Activated naive CD4-positive, alpha-beta T cell treated with anti-CD3 and anti-CD28 coated beads, Interleukin-2, amount 50 U/mL, for 24 hours (primary cell): ENCODE measurements at regions not wholly inside any gene's neighbourhood (a gene's known extent, or its start where the extent isn't known, plus 50 kb on each side); places are given as distances from the start of the nearest gene placed in this dataset.
A peak's percentile ranks its signal among the peaks of the same experiment; 100 is the strongest.

Experiments
- H3K27ac Mint-ChIP-seq: one replicate; pipeline ENCODE4 v1.8.0; 2021; ENCODE audit warnings: mild to moderate bottlenecking, mixed read lengths
- H3K27me3 Mint-ChIP-seq: one replicate; pipeline ENCODE4 v1.8.0; 2021; ENCODE audit warnings: mixed read lengths
- H3K36me3 Mint-ChIP-seq: one replicate; pipeline ENCODE4 v1.8.0; 2021; ENCODE audit warnings: mixed read lengths
- H3K4me1 Mint-ChIP-seq: one replicate; pipeline ENCODE4 v1.8.0; 2021; ENCODE audit warnings: mixed read lengths
- H3K4me3 Mint-ChIP-seq: one replicate; pipeline ENCODE4 v1.8.0; 2021; ENCODE audit warnings: mild to moderate bottlenecking, mixed read lengths
- H3K9me3 Mint-ChIP-seq: one replicate; pipeline ENCODE4 v1.8.0; 2021; ENCODE audit warnings: mixed read lengths

DNA sequence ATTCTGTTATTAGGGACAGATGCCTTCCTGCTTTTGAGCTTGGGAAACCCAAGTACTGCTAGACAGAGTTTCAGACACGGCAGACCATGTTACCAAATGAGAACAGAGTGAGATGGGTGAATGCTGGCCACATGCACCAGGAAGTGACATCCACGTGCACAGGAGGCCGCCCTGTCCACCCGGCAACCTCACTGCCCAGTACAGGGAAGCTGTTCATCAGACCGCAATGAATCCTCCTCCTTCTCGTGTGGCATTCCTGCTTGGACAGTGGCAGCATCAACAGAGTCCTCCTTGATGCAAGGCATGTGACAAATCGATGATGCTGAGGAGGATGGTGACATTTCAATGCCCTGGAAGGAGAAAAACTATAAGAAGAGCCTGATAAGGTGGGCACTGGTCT lies 191.0 kb upstream of the SOX1 start:
- no peak overlapping the region for H3K27ac Mint-ChIP-seq
- no peaks in the 10 kb centered on the region for H3K4me1 Mint-ChIP-seq
- H3K27me3 Mint-ChIP-seq, result peaks cover 4% of the 10 kb centered on the region
- no peaks in the 10 kb centered on the region for H3K36me3 Mint-ChIP-seq
- no peaks in the 10 kb centered on the region for H3K9me3 Mint-ChIP-seq
- no peak overlapping the region for H3K4me3 Mint-ChIP-seq

DNA sequence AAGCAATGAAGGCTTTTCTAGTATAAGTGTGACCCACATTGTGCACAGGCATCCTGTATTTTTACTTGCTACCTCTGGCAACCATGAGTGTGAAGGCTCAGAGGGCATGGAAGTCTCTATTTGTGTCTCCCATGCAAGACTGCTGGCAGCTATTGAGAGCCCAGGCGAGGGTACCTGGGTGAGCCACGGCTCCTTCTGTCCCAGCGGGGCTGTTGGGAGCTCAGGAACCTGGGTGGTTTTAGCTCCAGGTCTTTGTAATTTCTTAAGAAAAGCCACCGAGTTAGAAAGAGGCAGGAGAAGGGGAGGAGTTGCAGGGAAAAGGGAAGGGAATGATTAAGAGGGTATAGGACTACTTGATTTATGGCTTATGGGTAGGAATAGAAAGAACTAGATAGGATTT lies 190.4 kb upstream of the SOX1 start:
- Mint-ChIP-seq H3K9me3 (no peaks in the 10 kb centered on the region), H3K4me1 (no peaks in the 10 kb centered on the region), H3K27ac (no peak overlapping the region), H3K4me3 (no peak overlapping the region), H3K36me3 (no peaks in the 10 kb centered on the region), H3K27me3 (peaks cover 4% of the 10 kb centered on the region)

DNA sequence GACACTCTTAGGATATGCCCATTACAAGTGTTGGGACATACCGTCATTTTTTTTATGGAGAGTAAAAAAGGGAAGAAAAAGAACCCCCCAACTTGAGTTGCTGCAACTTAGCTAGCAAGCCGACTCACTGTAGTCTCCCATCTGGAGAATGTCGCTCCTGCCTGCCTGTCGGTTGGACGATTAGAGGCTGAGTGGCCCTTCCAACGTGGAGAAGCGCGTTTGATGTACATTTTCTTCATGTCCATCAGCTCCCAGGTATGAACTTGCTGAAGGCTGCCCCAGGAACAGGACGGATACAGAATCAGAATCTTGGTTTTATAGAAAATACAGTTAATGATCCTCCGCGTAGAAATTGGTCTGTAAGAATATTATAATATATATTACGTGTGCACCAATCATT lies 189.0 kb upstream of the SOX1 start:
- no peaks in the 10 kb centered on the region for H3K36me3 Mint-ChIP-seq

DNA sequence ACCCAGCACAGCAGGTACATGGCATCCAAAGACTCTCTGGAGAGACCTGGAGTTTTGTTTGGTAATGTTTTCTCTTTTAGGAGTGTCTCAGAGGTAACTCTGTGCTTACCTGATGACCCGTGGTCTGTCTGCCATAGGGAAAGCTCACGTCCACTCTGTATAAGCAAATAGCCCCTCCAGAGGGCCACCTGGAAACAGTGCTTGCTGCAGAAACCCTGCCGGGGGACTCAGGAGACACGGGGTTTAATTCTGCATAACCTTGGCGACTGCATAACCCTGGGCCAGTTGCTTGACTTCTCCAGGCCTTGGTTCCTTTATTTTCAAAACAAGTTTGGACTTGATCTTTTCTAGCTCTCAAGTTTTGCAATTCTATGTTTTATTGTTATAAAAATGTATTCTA lies 187.2 kb upstream of the SOX1 start:
- no peaks in the 10 kb centered on the region for H3K9me3 Mint-ChIP-seq
- H3K4me1 Mint-ChIP-seq, result no peaks in the 10 kb centered on the region
- H3K27me3 Mint-ChIP-seq, result no peaks in the 10 kb centered on the region
- H3K4me3 Mint-ChIP-seq, result no peak overlapping the region
- no peaks in the 10 kb centered on the region for H3K36me3 Mint-ChIP-seq
- H3K27ac Mint-ChIP-seq, result no peak overlapping the region

More for the DNA sequence above, 189.0 kb upstream of the SOX1 start:
- no peak overlapping the region for H3K27ac Mint-ChIP-seq
- peaks cover 2% of the 10 kb centered on the region for H3K27me3 Mint-ChIP-seq
- H3K4me1 Mint-ChIP-seq, result no peaks in the 10 kb centered on the region
- H3K4me3 Mint-ChIP-seq, result no peak overlapping the region
- H3K9me3 Mint-ChIP-seq, result no peaks in the 10 kb centered on the region

DNA sequence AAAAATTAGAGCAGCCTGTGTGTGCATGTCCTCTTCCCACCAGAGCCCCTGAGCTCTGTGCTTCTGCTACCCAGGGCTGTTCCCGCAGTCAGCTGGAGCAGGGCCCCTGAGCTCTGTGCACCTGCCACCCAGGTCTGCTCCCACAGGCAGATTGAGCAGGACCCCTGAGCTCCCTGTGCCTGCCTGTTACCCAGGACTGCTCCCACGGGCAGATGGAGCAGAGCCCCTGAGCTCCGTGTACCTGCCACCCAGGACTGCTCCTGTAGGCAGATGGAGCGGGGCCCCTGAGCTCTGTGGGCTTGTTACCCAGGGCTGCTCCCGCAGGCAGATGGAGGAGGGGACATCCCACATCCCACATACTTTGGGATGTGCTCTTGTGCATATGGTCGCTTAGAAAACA lies 186.8 kb upstream of the SOX1 start:
- Mint-ChIP-seq H3K9me3 (no peaks in the 10 kb centered on the region), H3K27ac (peak overlapping the region; percentile 35), H3K36me3 (no peaks in the 10 kb centered on the region), H3K4me3 (no peak overlapping the region), H3K27me3 (no peaks in the 10 kb centered on the region), H3K4me1 (no peaks in the 10 kb centered on the region)

DNA sequence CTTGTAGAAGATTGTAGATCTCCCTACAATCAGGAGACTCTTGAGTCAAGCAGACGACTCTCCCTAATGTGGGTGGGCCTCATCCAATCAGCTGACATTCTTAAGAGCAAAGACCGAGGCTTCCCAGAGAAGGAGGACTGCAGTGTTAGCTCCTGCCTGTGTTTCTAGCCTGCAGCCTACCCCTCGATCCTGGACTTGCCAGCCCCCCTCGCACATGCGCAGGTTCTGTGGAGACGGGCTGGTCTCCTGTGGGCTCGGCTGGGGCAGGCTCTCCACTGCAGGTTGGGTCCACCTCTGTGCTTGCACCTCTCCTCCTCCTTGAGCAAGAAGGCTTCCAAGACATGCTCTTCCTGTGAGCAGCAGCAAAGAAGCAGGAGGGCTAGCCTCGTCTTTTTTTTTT lies 185.2 kb upstream of the SOX1 start:
- Mint-ChIP-seq H3K36me3 (no peaks in the 10 kb centered on the region), H3K9me3 (no peaks in the 10 kb centered on the region), H3K4me1 (no peaks in the 10 kb centered on the region), H3K27me3 (no peaks in the 10 kb centered on the region), H3K4me3 (no peak overlapping the region), H3K27ac (no peak overlapping the region)

DNA sequence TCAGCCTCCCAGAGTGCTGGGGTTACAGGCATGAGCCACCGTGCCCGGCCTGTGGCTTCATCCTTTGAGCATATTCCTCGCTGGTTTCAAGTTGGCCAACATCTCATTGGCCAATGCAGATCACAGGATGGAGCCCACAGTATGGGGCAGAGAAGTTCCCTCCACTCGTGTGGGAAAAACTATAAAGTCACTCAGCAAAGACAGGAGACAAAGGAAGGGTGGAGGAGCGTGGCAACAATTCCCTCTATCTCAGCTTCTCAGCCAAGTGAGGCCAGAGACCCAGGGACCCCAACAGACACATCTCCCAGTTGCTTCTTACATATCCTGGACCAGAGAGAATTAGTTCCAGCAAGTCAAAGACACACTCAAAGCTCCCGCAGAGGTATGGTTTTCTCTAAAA lies 184.6 kb upstream of the SOX1 start:
- no peaks in the 10 kb centered on the region for H3K4me1 Mint-ChIP-seq
- no peak overlapping the region for H3K27ac Mint-ChIP-seq
- no peaks in the 10 kb centered on the region for H3K9me3 Mint-ChIP-seq
- H3K27me3 Mint-ChIP-seq, result no peaks in the 10 kb centered on the region
- no peak overlapping the region for H3K4me3 Mint-ChIP-seq
- H3K36me3 Mint-ChIP-seq, result no peaks in the 10 kb centered on the region

DNA sequence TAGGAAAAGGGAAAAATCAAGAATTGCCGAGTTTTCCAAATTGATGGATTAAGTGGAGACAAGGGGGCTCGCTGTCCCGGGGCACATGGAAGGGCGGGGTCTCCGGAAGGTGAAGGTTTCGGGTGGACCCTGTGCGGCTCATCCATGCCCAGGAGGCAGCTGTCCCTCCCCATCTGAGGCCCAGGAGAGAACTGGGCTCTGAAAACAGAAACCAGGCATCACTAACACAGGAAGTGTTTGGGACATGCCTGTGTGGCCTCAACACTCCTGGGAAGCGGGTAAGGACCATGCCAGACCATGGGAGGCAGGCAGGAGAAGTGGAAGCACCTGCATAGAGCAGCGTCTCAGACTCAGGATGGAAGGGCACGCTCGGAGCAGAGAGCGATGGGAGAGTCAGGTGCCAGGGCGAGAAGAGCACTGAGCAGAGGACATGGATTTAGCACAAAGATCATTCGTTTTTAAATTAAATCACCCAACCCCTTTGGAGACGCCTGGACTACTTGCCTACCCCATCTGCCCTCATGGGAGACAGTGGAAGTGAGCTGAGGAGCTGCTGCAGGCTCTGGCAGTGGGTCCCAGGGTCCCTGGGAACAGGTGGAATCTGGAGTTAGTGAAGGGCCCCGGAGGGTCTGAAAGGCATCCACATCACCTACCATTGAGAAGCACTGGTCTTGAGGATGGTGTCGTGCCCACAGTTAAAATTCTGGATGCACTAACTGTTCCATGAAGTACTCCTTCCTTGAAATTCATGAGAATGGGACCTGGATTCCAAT lies 183.2 kb upstream of the SOX1 start:
- Mint-ChIP-seq H3K4me1 (no peaks in the 10 kb centered on the region), H3K27ac (no peak overlapping the region), H3K27me3 (no peaks in the 10 kb centered on the region)

DNA sequence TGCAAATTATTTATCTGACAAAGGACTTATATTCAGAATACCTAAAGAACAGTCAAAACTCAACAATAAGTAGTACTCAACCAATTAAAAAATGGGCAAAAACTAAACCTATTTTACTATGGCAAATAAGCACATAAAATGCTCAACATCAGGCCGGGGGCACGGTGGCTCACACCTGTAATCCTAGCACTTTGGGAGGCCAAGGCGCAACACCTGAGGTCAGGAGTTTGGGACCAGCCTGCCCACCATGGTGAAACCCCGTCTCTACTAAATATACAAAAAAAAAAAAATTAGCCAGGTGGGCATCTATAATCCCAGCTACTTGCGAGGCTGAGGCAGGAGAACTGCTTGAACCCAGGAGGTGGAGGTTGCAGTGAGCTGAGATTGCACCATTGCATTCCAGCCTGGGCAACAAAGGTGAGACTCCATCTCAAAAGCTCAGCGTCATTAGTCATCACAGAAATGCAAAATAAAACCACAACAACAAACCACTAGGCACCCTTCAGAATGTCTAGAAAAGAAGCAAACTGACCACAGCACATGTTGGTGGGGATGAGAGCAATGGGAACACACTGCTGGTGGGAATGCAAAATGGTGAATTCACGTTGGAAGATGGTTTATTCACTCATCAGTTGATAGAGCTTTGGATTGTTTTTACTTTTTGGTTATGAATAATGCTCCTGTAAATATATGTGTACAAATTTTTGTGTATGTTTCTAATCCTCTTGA lies 180.6 kb upstream of the SOX1 start:
- H3K27ac Mint-ChIP-seq, result no peak overlapping the region
- H3K36me3 Mint-ChIP-seq, result no peaks in the 10 kb centered on the region
- H3K4me1 Mint-ChIP-seq, result no peaks in the 10 kb centered on the region
- H3K9me3 Mint-ChIP-seq, result peaks cover 6% of the 10 kb centered on the region
- peaks cover 11% of the 10 kb centered on the region for H3K27me3 Mint-ChIP-seq
- H3K4me3 Mint-ChIP-seq, result no peak overlapping the region

More for the DNA sequence above, 183.2 kb upstream of the SOX1 start:
- Mint-ChIP-seq H3K4me3 (no peak overlapping the region), H3K36me3 (no peaks in the 10 kb centered on the region), H3K9me3 (no peaks in the 10 kb centered on the region)

DNA sequence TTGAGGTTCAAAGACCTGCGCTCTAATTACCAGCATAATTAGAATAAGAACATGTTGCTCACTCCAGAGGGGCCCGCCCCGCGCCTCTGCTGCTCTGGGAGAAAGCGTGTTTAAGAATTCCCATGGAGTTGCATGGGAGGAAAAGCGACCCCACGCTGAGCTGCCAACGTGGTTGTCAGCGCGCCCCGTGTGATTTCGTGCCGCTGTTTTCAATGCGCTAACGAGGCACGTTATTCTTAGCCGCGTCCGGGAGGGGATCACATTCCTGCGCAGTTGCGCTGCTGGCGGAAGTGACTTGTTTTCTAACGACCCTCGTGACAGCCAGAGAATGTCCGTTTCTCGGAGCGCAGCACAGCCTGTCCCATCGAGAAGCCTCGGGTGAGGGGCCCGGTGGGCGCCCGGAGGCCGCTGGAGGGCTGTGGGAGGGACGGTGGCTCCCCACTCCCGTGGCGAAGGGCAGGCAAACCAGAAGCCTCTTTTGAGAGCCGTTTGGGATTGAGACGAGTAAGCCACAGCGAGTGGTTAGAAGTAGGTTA lies 173.8 kb upstream of the SOX1 start:
- H3K36me3 Mint-ChIP-seq, result no peaks in the 10 kb centered on the region
- H3K27me3 Mint-ChIP-seq, result peaks cover 45% of the 10 kb centered on the region
- H3K4me1 Mint-ChIP-seq, result no peaks in the 10 kb centered on the region
- H3K4me3 Mint-ChIP-seq, result no peak overlapping the region
- H3K9me3 Mint-ChIP-seq, result peaks cover 19% of the 10 kb centered on the region
- H3K27ac Mint-ChIP-seq, result no peak overlapping the region

DNA sequence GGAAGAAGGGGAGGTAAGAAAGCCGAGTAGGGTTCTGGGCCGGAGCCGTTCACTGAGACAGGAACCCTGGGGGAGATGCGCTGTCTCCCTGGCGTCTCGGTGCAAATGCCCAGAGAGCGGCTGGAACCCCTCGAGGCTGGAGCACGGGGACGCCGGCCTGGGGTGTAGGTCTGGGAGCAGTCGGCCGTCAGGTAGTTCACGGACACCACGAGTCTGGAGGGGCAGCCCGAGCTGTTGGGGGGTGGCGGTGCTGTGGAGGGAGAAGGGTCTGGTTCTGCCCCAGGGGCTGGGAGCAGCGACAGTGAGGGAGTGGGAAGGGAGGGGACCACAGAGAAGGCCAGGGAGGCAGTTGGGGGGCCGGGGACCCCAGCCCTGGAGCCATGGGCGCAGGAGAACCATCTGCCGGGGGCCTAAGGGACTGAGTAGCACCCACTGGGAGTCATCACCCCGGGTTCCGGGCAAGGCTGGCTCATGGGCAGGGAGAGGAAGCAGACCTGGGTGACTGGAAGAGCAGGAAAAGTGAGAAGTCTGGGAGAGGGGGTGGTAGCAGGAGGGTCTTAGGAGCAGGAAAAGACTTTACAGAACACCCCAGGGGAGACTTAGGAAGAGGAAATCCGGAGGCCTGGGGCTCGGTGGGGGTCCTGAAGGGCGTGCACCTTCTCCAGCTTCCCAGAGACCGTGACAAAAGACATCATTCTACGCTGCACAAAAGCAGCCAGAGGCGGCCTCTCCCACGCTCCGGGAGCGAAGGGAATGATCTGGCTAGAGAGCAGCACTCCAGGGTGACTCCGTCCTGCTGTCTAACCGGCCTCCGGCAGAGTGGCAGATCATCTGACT lies 173.1 kb upstream of the SOX1 start:
- Mint-ChIP-seq H3K4me3 (no peak overlapping the region), H3K27ac (no peak overlapping the region), H3K27me3 (peaks cover 45% of the 10 kb centered on the region), H3K4me1 (no peaks in the 10 kb centered on the region), H3K36me3 (no peaks in the 10 kb centered on the region), H3K9me3 (peaks cover 19% of the 10 kb centered on the region)

DNA sequence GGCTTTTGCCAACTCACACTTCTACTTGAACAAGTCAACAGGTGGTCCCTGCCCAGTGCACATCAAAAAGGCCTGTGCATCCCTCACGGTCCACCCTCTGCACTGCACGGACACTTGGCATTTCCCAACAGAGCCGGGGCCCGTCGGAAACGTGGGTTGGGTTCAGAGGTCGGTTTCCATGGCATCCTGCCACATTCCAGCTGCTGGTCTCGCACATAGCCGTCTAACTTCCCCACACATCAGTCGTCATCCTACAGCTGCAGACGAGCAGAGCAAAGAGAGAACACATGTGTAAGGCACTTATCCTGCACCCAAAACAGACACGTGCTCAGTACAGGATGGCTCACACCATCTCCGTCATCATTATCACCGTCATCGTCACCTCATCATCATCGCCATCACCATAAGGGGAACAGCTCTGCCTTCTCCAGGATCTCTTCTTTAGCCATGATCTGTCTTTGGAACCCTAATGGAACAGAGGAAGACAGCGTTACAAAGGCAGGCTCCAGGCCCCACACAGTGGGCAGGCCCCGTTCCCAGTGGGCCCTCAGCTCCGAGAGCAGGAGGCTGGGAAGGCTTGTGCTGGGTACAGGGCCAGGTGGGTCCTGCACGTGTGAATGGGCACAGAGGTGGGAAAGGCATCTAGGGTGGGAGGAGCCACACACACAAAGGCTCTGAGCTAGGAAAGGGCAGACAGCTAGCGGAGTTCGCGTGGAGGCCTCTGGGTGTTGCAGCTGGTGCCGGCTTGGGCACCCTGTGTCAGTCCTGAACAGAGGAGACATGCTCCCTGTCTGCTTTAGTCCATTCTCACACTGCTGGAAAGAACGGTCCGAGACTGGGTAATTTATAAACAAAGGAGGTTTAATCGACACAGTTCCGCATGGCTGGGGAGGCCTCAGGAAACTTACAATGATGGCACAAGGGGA lies 170.8 kb upstream of the SOX1 start:
- H3K4me3 Mint-ChIP-seq, result no peak overlapping the region
- H3K27me3 Mint-ChIP-seq, result peaks cover 36% of the 10 kb centered on the region
- H3K36me3 Mint-ChIP-seq, result no peaks in the 10 kb centered on the region

DNA sequence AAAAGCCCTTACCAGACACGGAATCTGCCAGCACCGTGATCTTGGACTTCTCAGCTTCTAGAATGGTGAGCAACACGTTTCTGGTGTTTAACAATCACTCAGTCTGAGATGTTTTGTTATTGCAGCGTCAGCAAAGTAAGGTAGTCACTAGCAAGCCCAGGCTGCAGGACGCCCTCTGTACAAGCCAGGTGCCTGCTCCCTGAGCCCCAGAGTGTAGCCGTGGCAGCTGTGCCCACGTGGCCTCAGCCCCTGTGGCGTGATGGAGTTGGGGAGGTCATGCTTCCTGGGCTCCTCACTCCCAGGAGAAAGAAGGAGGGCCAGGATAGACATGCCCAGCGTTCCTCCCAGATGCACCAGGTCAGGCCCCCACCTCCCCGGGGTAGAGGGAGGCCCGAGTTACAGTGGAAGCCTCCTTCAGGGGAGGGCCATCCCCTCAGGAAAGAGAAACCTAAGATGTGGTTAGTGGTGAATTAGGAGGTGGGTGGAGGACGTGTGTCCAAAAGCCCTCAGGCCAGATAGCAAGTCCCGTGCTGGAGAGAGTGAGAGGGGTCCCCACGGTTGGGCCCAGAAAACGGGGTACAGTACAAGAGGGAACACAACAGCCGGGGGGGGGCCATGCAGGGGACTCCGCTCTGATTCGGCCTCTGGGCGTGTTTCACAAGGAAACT lies 169.6 kb upstream of the SOX1 start:
- Mint-ChIP-seq H3K27me3 (peaks cover 29% of the 10 kb centered on the region), H3K4me1 (no peaks in the 10 kb centered on the region), H3K4me3 (no peak overlapping the region), H3K36me3 (no peaks in the 10 kb centered on the region), H3K27ac (no peak overlapping the region), H3K9me3 (peaks cover 10% of the 10 kb centered on the region)

More for the DNA sequence above, 170.8 kb upstream of the SOX1 start:
- Mint-ChIP-seq H3K4me1 (no peaks in the 10 kb centered on the region), H3K27ac (no peak overlapping the region), H3K9me3 (peaks cover 15% of the 10 kb centered on the region)

DNA sequence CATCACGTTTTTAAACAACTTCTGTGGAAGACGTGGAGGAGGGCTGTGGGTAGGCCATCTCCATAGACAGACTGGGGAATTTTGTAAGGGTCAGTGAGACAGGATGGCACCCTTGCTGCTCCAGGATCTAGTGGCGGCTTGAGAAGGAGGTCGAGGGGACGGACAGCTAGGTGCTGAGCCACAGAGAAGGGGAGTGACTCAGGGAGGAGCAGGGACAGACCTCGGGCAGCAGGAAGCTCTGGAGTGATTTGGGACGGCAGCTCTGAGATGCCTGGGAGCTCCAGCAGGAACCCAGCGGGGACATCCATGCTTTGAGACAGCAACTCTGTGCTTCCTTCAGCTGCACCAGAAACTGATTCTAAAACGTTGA lies 169.1 kb upstream of the SOX1 start:
- Mint-ChIP-seq H3K36me3 (no peaks in the 10 kb centered on the region), H3K4me3 (no peak overlapping the region), H3K4me1 (no peaks in the 10 kb centered on the region), H3K27ac (no peak overlapping the region), H3K27me3 (peaks cover 24% of the 10 kb centered on the region), H3K9me3 (peaks cover 10% of the 10 kb centered on the region)
